ENCODE measurements at regions not wholly inside any gene's neighbourhood (a gene's known extent, or its start where the extent isn't known, plus 50 kb on each side); places are given as distances from the start of the nearest gene placed in this dataset.
"Not testable (repeated sequence)": the region's sequence is repeated elsewhere in the genome, so short reads cannot be mapped to it uniquely, and the experiment has no call there.

- Mint-ChIP-seq H3K27me3 (ENCODE audit: low read depth) (peaks cover 2% of the 10 kb centered on the region), H3K4me3 (no peak overlapping the region), H3K9me3 (no peaks in the 10 kb centered on the region), H3K27ac (no peak overlapping the region), H3K36me3 (no peaks in the 10 kb centered on the region), H3K4me1 (no peaks in the 10 kb centered on the region)
- no peak for DNase-seq (ENCODE audit: low spot score in 2 of 2, unreplicated experiment in 2 of 2)
- TF ChIP-seq CTCF (IDR thresholded peaks at IDR 0.05; ENCODE audit: unreplicated experiment): peak; percentile 57
Measured at GRCh38 chr5:77867194-77867691, 91.1 kb upstream of the TBCA start.

- no peaks in the 10 kb centered on the region for H3K9me3 Mint-ChIP-seq
- H3K4me3 Mint-ChIP-seq: no peak overlapping the region
- TF ChIP-seq CTCF (IDR thresholded peaks at IDR 0.05; ENCODE audit: unreplicated experiment): no peak
- peaks cover 2% of the 10 kb centered on the region for H3K27me3 Mint-ChIP-seq (ENCODE audit: low read depth)
- no peak overlapping the region for H3K27ac Mint-ChIP-seq
- no peaks in the 10 kb centered on the region for H3K4me1 Mint-ChIP-seq
- no peak for DNase-seq (ENCODE audit: low spot score in 2 of 2, unreplicated experiment in 2 of 2)
- H3K36me3 Mint-ChIP-seq: no peaks in the 10 kb centered on the region
Measured at GRCh38 chr5:77866198-77866597, 90.1 kb upstream of the TBCA start.

GRCh38 chr5:77864997-77865396, 88.9 kb upstream of the TBCA start:
- no peak overlapping the region for H3K27ac Mint-ChIP-seq
- TF ChIP-seq CTCF (IDR thresholded peaks at IDR 0.05; ENCODE audit: unreplicated experiment): no peak
- no peaks in the 10 kb centered on the region for H3K36me3 Mint-ChIP-seq
- H3K4me1 Mint-ChIP-seq: peaks cover 2% of the 10 kb centered on the region
- peaks cover 2% of the 10 kb centered on the region for H3K27me3 Mint-ChIP-seq (ENCODE audit: low read depth)
- H3K9me3 Mint-ChIP-seq: no peaks in the 10 kb centered on the region
- DNase-seq (ENCODE audit: low spot score in 2 of 2, unreplicated experiment in 2 of 2): no peak
- H3K4me3 Mint-ChIP-seq: no peak overlapping the region

- DNase-seq (ENCODE audit: low spot score in 2 of 2, unreplicated experiment in 2 of 2): no peak
- Mint-ChIP-seq H3K4me1 (peaks cover 2% of the 10 kb centered on the region), H3K36me3 (no peaks in the 10 kb centered on the region), H3K4me3 (no peak overlapping the region), H3K9me3 (no peaks in the 10 kb centered on the region), H3K27ac (no peak overlapping the region), H3K27me3 (ENCODE audit: low read depth) (peaks cover 2% of the 10 kb centered on the region)
- no peak for TF ChIP-seq CTCF (IDR thresholded peaks at IDR 0.05; ENCODE audit: unreplicated experiment)
Measured at GRCh38 chr5:77863181-77863580, 87.0 kb upstream of the TBCA start.

- no peak for DNase-seq (ENCODE audit: low spot score in 2 of 2, unreplicated experiment in 2 of 2)
- Mint-ChIP-seq H3K27me3 (ENCODE audit: low read depth) (peaks cover 2% of the 10 kb centered on the region), H3K27ac (no peak overlapping the region), H3K9me3 (no peaks in the 10 kb centered on the region), H3K4me3 (no peak overlapping the region), H3K4me1 (peaks cover 2% of the 10 kb centered on the region), H3K36me3 (no peaks in the 10 kb centered on the region)
- TF ChIP-seq CTCF (IDR thresholded peaks at IDR 0.05; ENCODE audit: unreplicated experiment): no peak
Measured at GRCh38 chr5:77861576-77861975, 85.4 kb upstream of the TBCA start.

- H3K4me1 Mint-ChIP-seq: peaks cover 2% of the 10 kb centered on the region
- H3K27me3 Mint-ChIP-seq (ENCODE audit: low read depth): peaks cover 6% of the 10 kb centered on the region
- no peak overlapping the region for H3K27ac Mint-ChIP-seq
- no peaks in the 10 kb centered on the region for H3K9me3 Mint-ChIP-seq
- H3K4me3 Mint-ChIP-seq: no peak overlapping the region
- DNase-seq (ENCODE audit: low spot score in 2 of 2, unreplicated experiment in 2 of 2): no peak
- no peaks in the 10 kb centered on the region for H3K36me3 Mint-ChIP-seq
- TF ChIP-seq CTCF (IDR thresholded peaks at IDR 0.05; ENCODE audit: unreplicated experiment): no peak
Measured at GRCh38 chr5:77859306-77859705, 83.2 kb upstream of the TBCA start.

GRCh38 chr5:77858678-77859077, 82.5 kb upstream of the TBCA start:
- not testable (repeated sequence) for H3K36me3 Mint-ChIP-seq; H3K4me3 Mint-ChIP-seq; H3K27ac Mint-ChIP-seq; H3K4me1 Mint-ChIP-seq; DNase-seq (ENCODE audit: low spot score in 2 of 2, unreplicated experiment in 2 of 2); H3K9me3 Mint-ChIP-seq; H3K27me3 Mint-ChIP-seq (ENCODE audit: low read depth)

Measured in mesothelial cell of epicardium (in vitro differentiated cells).